WTC11 (cell line): ENCODE measurements at regions not wholly inside any gene's neighbourhood (a gene's known extent, or its start where the extent isn't known, plus 50 kb on each side); places are given as distances from the start of the nearest gene placed in this dataset.
"Not testable (repeated sequence)": the region's sequence is repeated elsewhere in the genome, so short reads cannot be mapped to it uniquely, and the experiment has no call there.

Source experiments
- TF ChIP-seq, protein P1 (sequence below): fragments of 200-600 bp; IDR thresholded peaks from 2 replicates; pipeline ENCODE4 v1.8.0; 2022; ENCODE audit warnings: antibody characterized with exemption
- TF ChIP-seq, protein P2 (sequence below): sonication (generic); formaldehyde crosslinking; IDR thresholded peaks from 2 replicates; pipeline ENCODE4 v1.8.0; 2022; ENCODE audit warnings: mild to moderate bottlenecking, missing genetic modification reagents

DNA sequence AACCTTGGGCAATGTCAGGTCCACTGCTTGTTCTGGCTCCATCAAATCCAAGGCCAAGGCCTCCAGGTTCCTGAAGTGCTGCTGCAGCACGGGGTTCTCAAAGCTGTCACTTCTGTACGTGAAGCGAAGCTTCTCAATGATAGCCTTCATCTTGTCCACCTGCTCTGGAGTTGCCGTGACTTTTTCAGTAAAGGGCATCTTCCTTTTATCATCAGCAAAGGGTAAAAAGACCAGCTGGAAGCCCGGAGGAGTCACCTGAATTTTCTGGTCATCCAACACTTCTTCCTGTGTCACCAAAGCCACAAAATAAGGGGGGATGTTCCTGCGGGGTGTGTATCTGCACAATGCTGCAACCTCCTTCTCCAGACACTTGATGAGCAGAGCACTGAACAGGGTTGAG lies 131.7 kb upstream of the MAMLD1 start:
- TF ChIP-seq, protein P1, sequence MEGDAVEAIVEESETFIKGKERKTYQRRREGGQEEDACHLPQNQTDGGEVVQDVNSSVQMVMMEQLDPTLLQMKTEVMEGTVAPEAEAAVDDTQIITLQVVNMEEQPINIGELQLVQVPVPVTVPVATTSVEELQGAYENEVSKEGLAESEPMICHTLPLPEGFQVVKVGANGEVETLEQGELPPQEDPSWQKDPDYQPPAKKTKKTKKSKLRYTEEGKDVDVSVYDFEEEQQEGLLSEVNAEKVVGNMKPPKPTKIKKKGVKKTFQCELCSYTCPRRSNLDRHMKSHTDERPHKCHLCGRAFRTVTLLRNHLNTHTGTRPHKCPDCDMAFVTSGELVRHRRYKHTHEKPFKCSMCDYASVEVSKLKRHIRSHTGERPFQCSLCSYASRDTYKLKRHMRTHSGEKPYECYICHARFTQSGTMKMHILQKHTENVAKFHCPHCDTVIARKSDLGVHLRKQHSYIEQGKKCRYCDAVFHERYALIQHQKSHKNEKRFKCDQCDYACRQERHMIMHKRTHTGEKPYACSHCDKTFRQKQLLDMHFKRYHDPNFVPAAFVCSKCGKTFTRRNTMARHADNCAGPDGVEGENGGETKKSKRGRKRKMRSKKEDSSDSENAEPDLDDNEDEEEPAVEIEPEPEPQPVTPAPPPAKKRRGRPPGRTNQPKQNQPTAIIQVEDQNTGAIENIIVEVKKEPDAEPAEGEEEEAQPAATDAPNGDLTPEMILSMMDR, result not testable (repeated sequence)
- TF ChIP-seq, protein P2, sequence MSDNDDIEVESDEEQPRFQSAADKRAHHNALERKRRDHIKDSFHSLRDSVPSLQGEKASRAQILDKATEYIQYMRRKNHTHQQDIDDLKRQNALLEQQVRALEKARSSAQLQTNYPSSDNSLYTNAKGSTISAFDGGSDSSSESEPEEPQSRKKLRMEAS (CRISPR knock-in tag), result not testable (repeated sequence)
